Brain microvascular endothelial cell (primary cell): ENCODE measurements at regions not wholly inside any gene's neighbourhood (a gene's known extent, or its start where the extent isn't known, plus 50 kb on each side); places are given as distances from the start of the nearest gene placed in this dataset.

Source experiments
- DNase-seq: peaks from one replicate; pipeline ENCODE4 v3.0.0-alpha.2; 2020
- H3K27ac ChIP-seq: fragments of 250-450 bp; sonication (Bioruptor Pico); 2 replicates; pipeline ENCODE4 v1.5.1; 2020; ENCODE audit warnings: mild to moderate bottlenecking, moderate library complexity
- H3K27me3 ChIP-seq: fragments of 250-450 bp; sonication (Bioruptor Pico); replicated peaks from 2 replicates; pipeline ENCODE4 v1.5.1; 2020; ENCODE audit warnings: mild to moderate bottlenecking
- H3K36me3 ChIP-seq: fragments of 250-450 bp; sonication (Bioruptor Pico); replicated peaks from 2 replicates; pipeline ENCODE4 v1.5.1; 2020; ENCODE audit warnings: mild to moderate bottlenecking
- H3K4me3 ChIP-seq: 2 replicates; pipeline ENCODE4 v1.5.1; 2011; ENCODE audit warnings: low read depth, mild to moderate bottlenecking, control low read depth, low read length, moderate library complexity
- in situ Hi-C: cut with HindIII; loops from 2 replicates; pipeline ENCODE4 v1.10.0; 2017; ENCODE audit warnings: low sequenced_read_pairs, low pct_ligation_motif_present
- TF ChIP-seq, protein P1 (sequence below): IDR thresholded peaks from 2 replicates; pipeline ENCODE4 v1.5.1; 2011; ENCODE audit warnings: low read depth, mild to moderate bottlenecking, moderate library complexity, low read length, control low read depth, inconsistent platforms; ENCODE audit errors: missing control alignments

DNA sequence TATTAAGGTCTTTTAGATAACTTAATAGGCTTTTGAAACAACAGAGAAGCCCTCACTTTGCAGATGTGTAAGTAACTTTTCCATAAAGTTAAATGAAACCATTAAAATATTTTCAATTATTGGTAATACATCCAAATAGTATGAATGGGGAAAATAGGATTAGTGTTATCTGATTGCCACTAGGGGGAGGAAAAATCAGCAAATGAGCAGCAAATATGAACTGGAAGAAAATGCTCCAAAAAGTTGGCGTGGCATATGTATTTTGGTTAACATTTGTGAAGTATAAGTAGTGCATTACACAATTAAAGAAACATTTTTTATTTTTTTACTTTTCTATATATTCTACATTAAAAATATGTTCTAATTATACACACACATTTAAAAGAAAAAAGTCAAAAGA lies 259.8 kb upstream of the ANO5 start:
- in situ Hi-C loops = no loop called here

DNA sequence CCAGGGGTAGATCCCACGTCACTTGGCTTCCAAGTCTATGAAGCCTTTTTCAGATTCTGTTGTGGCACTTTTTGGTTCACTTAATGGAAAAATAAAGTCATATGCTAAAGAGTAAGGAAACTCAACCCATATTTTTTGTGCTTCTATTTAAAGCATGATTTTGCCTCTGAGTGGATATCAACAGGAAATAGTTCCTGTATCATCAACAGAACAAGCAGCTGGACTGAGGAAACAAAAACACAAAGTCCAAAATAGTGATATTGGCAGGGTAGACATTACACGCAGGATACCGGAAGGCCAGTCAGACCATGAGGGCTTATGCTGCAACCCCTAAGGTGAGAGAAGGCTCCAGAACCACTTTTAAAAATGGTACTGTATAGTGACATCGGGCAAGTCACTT lies 248.3 kb upstream of the ANO5 start:
- H3K27me3 ChIP-seq = no peaks in the 10 kb centered on the region
- no peak overlapping the region for H3K27ac ChIP-seq
- TF ChIP-seq, protein P1, sequence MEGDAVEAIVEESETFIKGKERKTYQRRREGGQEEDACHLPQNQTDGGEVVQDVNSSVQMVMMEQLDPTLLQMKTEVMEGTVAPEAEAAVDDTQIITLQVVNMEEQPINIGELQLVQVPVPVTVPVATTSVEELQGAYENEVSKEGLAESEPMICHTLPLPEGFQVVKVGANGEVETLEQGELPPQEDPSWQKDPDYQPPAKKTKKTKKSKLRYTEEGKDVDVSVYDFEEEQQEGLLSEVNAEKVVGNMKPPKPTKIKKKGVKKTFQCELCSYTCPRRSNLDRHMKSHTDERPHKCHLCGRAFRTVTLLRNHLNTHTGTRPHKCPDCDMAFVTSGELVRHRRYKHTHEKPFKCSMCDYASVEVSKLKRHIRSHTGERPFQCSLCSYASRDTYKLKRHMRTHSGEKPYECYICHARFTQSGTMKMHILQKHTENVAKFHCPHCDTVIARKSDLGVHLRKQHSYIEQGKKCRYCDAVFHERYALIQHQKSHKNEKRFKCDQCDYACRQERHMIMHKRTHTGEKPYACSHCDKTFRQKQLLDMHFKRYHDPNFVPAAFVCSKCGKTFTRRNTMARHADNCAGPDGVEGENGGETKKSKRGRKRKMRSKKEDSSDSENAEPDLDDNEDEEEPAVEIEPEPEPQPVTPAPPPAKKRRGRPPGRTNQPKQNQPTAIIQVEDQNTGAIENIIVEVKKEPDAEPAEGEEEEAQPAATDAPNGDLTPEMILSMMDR = no peak
- DNase-seq = no peak
- H3K4me3 ChIP-seq = no peak overlapping the region
- no peaks in the 10 kb centered on the region for H3K36me3 ChIP-seq
- in situ Hi-C loops = no loop called here

More for the DNA sequence above, 259.8 kb upstream of the ANO5 start:
- Histone ChIP-seq H3K27me3 (no peaks in the 10 kb centered on the region), H3K36me3 (no peaks in the 10 kb centered on the region), H3K27ac (no peak overlapping the region), H3K4me3 (no peak overlapping the region)
- DNase-seq = no peak
- TF ChIP-seq, protein P1 = no peak

DNA sequence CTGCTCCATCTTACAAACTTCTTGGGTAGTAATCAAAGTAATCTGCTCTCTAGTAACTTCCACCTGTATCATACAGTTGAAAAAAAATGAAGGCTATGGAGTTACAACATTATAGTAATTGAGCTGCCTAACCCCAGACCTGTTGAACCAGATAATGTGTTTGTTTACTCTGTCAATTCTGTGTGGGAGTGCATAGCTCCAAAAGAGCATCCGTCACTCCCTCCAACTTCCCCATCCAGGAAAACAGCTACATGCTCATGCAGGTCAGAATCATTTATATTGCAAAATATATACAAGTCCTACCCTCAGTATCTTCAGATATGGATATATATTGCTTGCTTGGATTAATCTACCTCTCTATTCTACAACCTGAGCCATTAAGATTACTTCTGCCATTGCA lies 244.0 kb upstream of the ANO5 start:
- in situ Hi-C loops = no loop called here
- no peaks in the 10 kb centered on the region for H3K36me3 ChIP-seq
- H3K4me3 ChIP-seq = no peak overlapping the region
- TF ChIP-seq, protein P1 = no peak
- H3K27me3 ChIP-seq = no peaks in the 10 kb centered on the region
- H3K27ac ChIP-seq = no peak overlapping the region
- DNase-seq = no peak

DNA sequence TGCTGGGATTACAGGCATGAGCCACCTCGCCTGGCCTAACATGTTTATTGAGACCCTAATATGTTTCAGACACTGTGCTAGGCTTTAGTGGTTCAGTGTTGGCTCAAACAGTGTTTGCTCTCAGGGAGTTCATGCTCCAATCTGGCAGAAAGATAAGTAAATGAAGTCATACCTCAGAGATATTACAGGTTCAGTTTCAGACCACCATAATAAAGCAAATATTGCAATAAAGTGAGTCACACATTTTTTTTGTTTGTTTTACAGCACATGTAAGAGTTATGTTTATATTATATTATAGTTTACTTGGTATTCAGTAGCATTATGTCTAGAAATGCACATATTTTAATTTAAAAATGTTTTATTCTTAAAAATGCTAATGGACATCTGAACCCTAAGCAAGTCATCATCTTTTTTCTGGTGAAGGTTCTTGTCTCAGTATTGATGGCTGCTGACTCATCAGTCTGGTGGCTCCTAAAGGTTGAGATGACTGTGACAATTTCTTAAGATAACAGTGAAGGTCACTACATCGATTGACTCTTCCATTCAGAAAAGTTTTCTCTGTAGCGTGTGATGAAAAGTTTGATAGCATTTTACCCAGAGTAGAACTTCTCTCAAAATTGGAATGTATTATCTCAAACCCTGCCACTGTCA lies 243.0 kb upstream of the ANO5 start:
- in situ Hi-C loops = no loop called here
- TF ChIP-seq, protein P1 = no peak

DNA sequence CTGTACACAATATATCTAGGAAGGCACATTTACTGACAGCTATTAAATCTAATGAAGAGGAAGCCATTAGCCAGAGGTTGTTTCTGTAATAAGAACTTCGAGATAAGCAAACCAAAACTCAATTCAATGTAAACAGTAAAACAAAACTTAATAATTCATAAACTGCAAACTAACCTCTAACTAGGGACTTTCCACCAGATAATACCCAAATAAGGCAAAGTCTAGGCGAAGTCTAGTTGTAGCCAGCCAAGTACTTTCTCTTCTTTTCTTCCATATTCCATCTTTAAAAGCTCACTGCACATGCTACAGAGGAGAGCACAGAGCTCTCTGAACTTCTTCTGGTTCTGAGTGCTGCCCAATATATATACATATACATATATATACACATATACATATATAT lies 229.9 kb upstream of the ANO5 start:
- H3K27me3 ChIP-seq = no peaks in the 10 kb centered on the region
- DNase-seq = no peak
- H3K4me3 ChIP-seq = no peak overlapping the region
- TF ChIP-seq, protein P1 = no peak
- H3K36me3 ChIP-seq = no peaks in the 10 kb centered on the region
- H3K27ac ChIP-seq = no peak overlapping the region
- in situ Hi-C loops = no loop called here

More for the DNA sequence above, 243.0 kb upstream of the ANO5 start:
- H3K27me3 ChIP-seq = no peaks in the 10 kb centered on the region
- H3K4me3 ChIP-seq = no peak overlapping the region
- DNase-seq = no peak
- H3K27ac ChIP-seq = no peak overlapping the region
- no peaks in the 10 kb centered on the region for H3K36me3 ChIP-seq

DNA sequence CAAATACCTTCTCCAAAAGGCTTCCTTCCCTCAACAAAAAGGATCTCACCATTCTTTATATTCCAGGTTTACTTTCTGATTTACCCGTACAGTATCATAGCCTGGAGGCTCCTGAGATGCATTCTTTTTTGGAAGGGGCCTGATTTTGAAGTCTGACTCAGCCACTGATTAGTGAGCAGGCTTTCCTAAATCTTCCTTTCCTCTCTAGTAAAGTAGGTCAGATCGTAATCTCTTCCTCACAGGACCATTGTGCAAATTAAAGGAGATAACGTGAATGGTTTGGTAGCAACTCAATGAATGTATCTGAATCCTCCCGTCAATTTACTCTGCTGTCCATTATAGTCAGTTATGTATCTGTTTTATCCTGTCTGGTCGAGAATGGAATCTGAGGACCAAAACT lies 227.7 kb upstream of the ANO5 start:
- no peak for DNase-seq
- TF ChIP-seq, protein P1 = no peak
- H3K27ac ChIP-seq = no peak overlapping the region
- H3K4me3 ChIP-seq = no peak overlapping the region
- in situ Hi-C loops = no loop called here
- H3K36me3 ChIP-seq = no peaks in the 10 kb centered on the region
- no peaks in the 10 kb centered on the region for H3K27me3 ChIP-seq
